Suprapubic skin (tissue), 4 donors: ENCODE measurements at regions not wholly inside any gene's neighbourhood (a gene's known extent, or its start where the extent isn't known, plus 50 kb on each side); places are given as distances from the start of the nearest gene placed in this dataset.

ENCODE experiments used
- POLR2A ChIP-seq, 2 donors: fragments of 450-650 bp; IDR thresholded peaks; one replicate each; pipeline ENCODE4 v1.6.1; 2017; ENCODE audit warnings: antibody characterized with exemption in 2 of 2, mild to moderate bottlenecking in 2 of 2, moderate library complexity in 2 of 2
- POLR2AphosphoS5 ChIP-seq, 3 donors: sonication (generic); formaldehyde crosslinking; IDR thresholded peaks; one replicate each; pipeline ENCODE4 v1.6.1; 2017; ENCODE audit warnings: antibody characterized with exemption in 3 of 3
- TF ChIP-seq, protein P1 (sequence below), 2 donors: fragments of 200-600 bp in 1 of 2; fragments of 450-650 bp in 1 of 2; sonication (generic) in 1 of 2; IDR thresholded peaks; one replicate each; pipeline ENCODE4 v1.5.1; 2016 to 2019; ENCODE audit warnings: antibody characterized with exemption in 2 of 2, mild to moderate bottlenecking in 1 of 2, moderate library complexity in 1 of 2

DNA sequence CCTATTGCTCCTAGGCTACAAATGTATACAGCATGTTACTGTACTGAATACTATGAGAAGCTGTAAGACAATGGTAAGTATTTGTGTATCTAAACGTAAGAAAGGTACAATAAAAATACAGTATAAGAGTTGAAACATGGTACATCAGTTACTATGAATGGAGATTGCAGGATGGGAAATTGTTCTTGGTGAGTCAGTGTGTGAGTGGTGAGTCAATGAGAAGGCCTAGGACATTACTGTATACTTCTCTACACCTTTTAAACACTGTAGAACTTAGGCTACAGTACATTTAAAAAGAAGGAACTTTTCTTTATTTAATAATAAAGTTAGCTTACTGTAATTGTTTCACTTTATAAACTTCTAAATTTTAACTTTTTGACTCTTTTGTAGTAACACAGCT, 2603.2 kb downstream of the PCDH7 start:
- TF ChIP-seq, protein P1, sequence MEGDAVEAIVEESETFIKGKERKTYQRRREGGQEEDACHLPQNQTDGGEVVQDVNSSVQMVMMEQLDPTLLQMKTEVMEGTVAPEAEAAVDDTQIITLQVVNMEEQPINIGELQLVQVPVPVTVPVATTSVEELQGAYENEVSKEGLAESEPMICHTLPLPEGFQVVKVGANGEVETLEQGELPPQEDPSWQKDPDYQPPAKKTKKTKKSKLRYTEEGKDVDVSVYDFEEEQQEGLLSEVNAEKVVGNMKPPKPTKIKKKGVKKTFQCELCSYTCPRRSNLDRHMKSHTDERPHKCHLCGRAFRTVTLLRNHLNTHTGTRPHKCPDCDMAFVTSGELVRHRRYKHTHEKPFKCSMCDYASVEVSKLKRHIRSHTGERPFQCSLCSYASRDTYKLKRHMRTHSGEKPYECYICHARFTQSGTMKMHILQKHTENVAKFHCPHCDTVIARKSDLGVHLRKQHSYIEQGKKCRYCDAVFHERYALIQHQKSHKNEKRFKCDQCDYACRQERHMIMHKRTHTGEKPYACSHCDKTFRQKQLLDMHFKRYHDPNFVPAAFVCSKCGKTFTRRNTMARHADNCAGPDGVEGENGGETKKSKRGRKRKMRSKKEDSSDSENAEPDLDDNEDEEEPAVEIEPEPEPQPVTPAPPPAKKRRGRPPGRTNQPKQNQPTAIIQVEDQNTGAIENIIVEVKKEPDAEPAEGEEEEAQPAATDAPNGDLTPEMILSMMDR (IDR thresholded peaks at IDR 0.05): no peak
- TF ChIP-seq POLR2AphosphoS5 (IDR thresholded peaks at IDR 0.05): no peak
- TF ChIP-seq POLR2A (IDR thresholded peaks at IDR 0.05): no peak
